NCI-H2196 (cell line): ENCODE measurements at regions not wholly inside any gene's neighbourhood (a gene's known extent, or its start where the extent isn't known, plus 50 kb on each side); places are given as distances from the start of the nearest gene placed in this dataset.

Experiments used
- DNase-seq: peaks from one replicate; lab custom pipeline; 2025; ENCODE audit not compliant: unreplicated experiment; lab: John Stamatoyannopoulos, UW

GRCh38 chr11:15764326-15764725 lies 592.0 kb downstream of the SOX6 start:
- DNase-seq: no peak

DNA sequence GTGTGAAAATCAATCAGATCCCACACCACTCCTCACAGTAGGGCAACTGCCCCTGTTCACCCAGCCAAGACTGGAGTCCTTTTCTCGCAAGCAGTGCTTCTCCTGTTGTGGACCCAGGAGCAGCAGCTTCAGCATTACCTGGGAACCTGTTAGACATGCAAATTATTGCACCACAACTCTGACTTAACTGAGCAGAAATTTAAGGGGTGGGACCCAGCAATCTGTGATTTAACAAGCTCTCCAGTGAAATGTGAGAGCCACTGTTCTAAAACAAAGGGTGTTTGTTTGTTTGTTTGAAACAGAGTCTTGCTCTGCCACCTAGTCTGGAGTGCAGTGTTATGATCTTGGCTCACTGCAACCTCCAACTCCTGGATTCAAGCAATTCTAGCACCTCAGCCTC lies 591.4 kb downstream of the SOX6 start:
- no peak for DNase-seq

- no peak for DNase-seq
Measured at GRCh38 chr11:15765530-15765929, 590.8 kb downstream of the SOX6 start.

- no peak for DNase-seq
Measured at GRCh38 chr11:15768321-15768720, 588.0 kb downstream of the SOX6 start.

- no peak for DNase-seq
Measured at GRCh38 chr11:15769203-15769602, 587.1 kb downstream of the SOX6 start.

- peak; percentile 49 for DNase-seq
Measured at GRCh38 chr11:15770798-15771414, 585.4 kb downstream of the SOX6 start.

GRCh38 chr11:15772547-15772946 lies 583.8 kb downstream of the SOX6 start:
- no peak for DNase-seq

DNA sequence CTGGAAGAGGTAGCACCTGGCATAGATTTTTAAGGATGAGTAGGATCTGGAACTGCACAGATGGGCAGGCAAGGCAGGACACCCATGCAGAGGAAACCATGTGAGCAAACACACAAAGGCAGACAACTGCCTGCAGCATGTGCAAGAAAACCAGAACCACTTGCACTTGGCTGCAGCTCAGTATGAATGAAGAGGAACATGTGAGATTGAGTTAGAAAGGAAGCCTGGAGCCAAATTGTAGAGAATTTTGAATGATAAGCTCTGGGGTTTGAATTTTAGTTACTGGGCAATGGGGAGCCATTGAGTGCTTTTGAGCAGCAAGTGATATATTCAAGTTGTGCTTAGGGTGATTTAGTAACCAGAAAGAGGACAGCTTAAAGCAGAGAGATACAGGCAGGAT lies 583.4 kb downstream of the SOX6 start:
- DNase-seq: no peak

- DNase-seq: no peak
Measured at GRCh38 chr11:15773476-15774387, 582.6 kb downstream of the SOX6 start.

GRCh38 chr11:15774388-15774939 lies 581.9 kb downstream of the SOX6 start:
- DNase-seq: no peak

- peak; percentile 3 for DNase-seq
Measured at GRCh38 chr11:15775015-15775541, 581.3 kb downstream of the SOX6 start.

GRCh38 chr11:15775797-15776196 lies 580.5 kb downstream of the SOX6 start:
- DNase-seq: no peak

- DNase-seq: no peak
Measured at GRCh38 chr11:15776366-15776765, 580.0 kb downstream of the SOX6 start.

DNA sequence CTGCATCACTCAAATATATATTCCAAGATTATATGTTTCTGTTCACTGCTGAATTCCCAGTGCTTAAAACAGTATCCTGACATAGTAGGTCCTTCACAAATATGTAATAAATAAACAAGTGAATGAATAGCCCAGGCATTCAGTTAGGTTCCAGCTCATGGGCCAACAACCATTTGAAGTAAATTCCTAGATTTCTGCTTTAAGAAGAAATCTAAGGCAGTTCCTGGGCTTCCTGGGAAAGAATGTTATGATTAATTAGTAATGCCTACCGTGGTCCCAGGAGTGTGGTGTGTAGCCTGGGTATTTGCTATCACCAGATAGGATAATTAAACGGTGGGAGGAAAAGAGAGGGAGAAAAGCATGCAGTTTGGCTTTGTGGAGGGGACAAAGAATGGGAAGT lies 576.8 kb downstream of the SOX6 start:
- DNase-seq: no peak

DNA sequence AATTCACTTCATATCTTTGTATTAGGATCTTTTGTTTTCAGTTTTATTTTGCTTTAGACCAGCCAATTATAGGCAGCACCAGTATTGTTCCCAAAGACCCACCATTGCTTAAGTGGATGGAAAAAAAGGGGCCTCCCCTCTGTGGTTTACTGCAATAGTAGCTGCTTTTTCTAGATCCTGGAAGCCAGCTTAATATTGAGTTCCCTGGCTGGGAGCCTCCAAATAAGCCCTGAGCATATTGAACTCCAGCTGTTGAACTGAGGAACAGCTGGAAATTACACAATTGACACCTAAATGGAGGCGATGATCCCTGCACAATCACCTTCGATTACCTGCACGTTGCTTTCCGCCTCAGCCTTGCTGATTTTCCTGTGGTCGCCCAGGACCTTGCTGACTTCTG lies 576.0 kb downstream of the SOX6 start:
- DNase-seq: no peak

- DNase-seq: no peak
Measured at GRCh38 chr11:15780837-15781236, 575.5 kb downstream of the SOX6 start.

DNA sequence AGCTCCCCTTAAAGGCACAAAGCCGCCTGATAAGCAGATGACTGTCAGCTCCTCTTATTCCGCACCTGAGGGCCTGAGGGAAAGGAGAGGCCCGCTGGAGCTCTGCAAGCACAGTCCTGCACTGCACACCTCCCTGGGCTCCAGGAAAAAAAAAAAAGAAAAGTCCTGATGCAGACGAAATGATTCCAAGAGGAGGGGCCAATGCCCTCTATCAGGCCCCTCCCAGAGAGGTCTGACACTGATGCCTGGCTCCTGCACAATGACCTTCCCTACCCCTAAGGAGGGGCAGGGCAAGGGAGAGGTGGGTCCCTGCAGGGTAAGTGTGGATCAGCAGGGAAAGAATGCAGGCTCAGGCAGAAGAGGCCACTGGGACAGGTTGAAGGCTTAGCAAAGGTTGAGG lies 572.7 kb downstream of the SOX6 start:
- DNase-seq: no peak

DNA sequence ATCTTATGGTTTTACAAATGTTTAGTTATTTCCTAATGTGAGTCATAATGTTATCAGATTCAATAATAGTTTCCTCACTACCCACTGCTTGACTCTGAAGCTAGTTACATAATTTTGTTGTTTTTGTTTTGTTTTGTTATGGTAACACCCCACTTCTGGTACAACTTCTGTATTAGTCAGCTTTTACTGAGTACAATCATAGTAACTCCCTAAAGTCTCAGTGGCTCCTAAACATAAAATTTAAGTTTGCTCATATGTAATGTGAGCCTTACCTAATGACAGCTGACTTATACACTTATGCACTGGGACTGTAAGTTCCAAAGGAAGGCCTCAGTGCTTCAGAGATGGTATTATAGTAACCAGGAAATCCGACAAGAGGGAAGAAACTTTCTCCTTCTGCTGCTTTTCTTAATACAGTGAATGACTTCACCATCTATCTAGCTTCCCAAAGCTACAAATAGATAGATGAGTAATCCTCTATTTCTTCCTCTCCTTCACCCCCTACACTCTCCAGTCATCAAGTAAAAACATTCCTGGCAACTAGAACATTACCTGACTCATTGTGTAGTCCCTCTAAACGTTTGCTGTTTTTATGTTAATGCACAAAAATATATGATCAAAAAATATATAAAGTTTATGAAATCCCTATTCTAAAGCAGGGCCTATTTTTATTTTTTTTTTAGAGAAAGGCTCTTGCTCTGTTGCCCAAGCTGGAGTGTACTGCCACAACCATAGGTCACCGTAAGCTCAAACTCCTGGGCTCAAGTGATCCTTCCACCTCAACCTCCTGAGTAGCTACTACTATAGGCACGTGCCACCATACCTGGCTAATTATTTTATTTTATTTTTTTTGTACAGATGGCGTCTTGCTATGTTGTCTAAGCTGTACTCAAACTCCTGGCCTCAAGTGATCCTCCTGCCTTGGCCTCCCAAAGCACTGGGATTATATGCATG lies 563.0 kb downstream of the SOX6 start:
- no peak for DNase-seq

DNA sequence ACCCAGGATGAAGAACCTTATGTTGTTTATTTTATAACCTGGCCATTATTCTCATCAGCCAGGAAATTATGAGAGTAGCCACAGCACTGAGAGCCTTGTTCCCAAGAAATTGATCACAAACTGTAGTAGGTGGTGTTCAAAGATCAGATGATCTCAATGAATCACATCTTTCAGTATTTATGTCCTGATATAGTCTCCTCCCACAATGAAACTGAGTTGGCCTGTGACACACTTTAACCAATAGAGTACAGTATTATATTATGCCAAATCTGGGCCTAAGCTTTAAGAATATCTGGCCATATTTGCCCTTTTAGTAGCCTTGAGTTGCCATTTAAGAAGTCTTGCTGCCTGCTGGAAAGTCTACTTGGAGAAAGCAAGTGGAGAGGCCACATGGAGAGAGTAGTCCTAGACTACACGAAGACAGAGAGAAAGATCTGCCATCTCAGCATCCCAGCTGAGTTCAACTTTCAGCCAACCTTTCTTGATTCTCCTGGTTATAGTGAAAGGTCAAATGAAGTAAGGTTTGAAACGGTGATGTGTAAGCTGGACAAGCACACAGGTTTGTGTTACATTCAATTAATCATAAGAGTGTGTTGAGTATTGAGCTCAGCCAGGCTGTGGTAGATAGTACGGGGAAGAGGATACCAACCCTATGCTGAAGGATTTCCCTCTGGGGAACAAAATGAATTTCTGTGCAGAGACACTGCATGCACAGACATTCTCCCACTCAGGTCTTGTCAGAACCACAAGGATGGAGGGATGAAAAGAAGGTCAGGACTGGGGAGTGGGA lies 561.8 kb downstream of the SOX6 start:
- DNase-seq: no peak

DNA sequence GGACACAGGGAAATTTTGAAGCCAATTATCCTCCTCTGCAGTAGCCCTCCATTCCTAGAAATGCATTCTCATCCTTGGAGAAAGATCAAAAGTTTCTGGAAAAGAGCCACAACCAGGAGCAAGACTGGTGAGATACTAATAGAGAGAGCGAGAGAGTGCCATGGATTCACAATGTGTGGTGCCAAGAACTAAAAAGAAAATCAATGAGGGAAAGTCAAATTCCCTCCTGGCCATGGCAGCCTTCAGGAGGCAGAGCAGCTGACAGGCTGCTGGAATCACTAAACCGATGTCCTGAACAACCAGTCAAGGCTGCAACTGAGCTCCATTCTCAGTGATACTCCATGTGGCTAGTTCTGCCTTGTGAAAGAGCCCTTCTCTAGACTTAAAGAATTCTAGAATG lies 561.0 kb downstream of the SOX6 start:
- DNase-seq: no peak
